Esophagus mucosa (tissue), 1 donor: ENCODE measurements at regions not wholly inside any gene's neighbourhood (a gene's known extent, or its start where the extent isn't known, plus 50 kb on each side); places are given as distances from the start of the nearest gene placed in this dataset.
"Not testable (repeated sequence)": the region's sequence is repeated elsewhere in the genome, so short reads cannot be mapped to it uniquely, and the experiment has no call there.

Experiments
- ATAC-seq: fragments of 200-7000 bp; cut with Tn5 transposase; one replicate; pipeline ENCODE4 v1.9.1; 2020
- donor health status: DM: yes; HTN: yes; CAD: no.

DNA sequence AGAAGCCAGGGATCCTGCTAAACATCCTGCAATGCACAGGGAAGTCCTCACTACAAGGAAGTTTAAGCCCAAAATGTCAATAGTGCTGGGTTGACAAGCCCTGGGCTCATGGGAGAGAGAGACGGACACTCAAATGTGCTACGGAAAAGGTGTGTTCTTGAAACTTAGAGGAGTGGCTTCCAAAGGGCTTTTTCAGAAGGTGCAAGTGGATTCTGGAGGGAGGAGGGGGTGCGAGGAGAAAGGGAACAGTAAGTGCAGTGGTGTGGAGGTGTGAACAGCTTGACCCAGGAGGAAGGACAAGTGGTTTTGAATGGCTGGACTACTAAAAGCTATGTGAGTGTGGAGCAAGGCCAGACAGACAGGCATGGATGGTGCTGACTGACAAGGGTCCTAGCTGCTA lies 50.4 kb upstream of the CECR2 start:
- no peak for ATAC-seq

DNA sequence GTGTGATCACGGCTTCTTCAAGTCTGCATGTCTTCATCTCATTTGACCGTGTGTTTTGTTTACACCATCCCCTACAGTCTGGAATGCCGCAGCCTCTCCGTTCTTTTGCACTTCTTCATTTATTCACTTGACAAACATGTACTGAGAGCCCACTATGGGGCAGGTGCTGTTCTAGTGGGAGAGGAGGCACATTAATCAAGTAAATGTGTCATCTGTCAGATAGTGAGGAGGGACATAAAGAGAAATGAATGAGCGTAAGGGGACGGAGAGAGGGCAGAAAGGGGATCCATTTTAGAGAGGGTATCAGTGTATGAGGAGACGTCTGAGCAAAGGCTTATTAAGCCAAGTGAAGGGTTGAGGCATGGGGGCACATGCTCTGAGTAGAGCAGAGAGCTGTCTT lies 54.0 kb upstream of the CECR2 start:
- no peak for ATAC-seq

DNA sequence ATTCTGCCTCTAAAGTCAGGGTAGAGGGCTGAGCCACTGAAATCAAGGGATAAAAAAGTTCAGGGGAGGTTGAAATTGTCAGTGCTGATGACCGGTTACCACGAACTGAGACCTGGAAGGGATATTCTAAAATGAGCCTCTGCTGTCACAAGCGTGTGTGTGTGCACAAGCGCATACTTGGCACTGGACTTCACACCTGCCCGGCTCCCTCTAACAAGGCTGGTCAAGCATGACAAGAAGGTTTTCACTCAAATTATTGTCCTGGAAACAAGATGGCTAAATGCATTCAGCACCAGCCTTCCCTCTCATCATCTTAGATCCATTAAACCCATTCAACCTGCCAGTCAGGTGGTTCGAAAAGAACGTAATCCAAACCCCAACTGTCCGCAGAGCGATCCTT lies 54.8 kb upstream of the CECR2 start:
- ATAC-seq = no peak

DNA sequence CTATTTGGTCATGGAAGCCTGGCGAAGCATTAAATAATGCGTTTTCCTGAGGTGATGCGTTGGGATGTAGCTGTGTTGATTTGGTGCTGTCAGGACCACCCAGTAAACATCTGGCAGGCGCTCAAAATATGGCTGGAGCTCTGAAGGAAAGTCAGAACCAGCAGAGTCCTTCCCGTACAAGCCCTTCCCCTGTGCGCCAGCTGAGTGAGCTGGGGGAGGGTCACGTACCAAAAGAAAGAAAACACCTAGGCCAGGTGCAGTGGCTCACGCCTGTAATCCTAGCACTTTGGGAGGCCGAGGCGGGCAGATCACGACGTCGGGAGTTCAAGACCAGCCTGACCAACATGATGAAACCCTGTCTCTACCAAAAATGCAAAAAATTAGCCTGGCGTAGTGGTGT lies 55.6 kb upstream of the CECR2 start:
- ATAC-seq = no peak

DNA sequence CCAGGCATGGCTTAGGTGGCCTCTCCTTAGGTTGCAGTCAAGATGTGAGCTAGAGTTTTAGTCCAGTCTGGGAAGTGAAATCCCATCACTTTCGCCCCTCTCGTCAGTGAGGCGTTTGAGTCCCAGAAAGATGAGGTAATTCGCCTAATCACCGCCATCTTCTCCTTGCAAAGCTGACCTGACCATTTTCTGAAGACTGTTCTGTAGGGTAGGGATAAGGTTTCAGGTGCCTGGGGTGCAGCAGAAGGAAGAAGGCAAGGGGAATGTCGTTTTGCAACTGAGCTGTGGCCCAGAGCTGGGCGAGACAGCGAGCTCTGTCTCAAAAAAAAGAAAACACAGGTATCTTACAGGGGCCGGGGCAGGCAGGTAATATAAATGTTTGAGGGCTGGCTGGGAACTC lies 61.7 kb upstream of the CECR2 start:
- ATAC-seq = no peak

DNA sequence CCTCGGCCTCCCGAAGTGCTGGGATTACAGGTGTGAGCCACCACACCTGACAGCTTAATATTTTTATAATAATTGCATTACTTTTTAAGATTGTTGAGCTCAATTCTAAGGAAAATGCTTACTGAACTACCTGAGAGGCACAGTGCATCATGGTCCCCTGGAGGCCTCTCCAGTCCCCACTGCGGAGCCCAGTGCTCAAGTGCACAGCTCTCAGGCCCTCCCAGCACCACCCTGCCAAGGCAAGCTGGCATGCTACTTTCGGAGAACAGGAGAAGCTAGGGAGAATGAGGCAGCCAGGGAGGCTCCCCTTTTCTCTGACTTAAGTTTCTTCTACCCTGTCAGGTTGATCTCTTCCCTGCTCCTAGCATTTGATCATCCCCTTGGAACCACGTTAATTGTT lies 64.2 kb upstream of the CECR2 start:
- no peak for ATAC-seq

DNA sequence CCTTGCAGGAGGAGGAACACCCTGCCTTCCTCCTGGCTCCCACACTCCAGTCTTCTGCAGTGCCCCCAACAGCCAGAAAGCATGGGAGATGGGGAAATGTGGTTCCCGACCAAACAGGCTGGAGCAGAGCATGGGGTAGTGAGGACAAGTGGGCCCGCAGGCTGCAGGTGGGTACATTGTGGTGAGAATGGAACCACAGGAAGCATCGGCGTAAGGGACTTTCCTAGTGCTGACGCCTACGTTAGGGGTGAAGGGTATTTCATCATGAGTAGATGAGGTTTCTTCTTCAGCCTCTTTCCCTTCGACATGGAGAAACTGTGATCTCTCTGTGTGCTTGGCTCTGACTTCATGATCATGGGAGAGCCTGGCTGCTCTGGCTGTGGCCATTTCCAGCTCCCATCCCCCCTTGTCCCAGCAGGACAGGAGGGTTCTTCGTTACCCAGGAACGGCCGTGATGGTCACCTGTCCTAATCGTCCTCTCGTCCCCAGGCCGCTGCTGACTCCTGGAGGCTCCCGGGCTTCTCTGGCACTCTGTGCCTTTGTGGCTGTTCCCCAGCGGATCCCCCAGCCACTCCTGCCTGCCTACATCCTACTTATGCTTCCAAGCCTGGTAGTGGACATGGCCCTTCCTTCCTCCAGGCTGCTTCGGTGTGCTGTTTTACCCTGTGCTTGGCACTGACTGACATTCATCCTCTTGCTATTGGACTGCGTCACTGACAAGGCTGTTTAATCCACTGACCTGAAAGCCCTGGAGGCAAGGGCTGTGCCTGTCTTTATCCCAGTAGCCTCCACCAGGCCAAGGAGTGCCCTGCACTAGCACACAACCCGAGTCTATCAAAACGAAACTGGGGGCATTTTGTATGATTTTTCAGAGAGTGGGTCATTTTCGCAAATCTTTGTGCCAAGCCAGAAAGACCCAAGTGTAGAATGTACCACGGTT lies 65.2 kb upstream of the CECR2 start:
- ATAC-seq = peak; percentile 72

DNA sequence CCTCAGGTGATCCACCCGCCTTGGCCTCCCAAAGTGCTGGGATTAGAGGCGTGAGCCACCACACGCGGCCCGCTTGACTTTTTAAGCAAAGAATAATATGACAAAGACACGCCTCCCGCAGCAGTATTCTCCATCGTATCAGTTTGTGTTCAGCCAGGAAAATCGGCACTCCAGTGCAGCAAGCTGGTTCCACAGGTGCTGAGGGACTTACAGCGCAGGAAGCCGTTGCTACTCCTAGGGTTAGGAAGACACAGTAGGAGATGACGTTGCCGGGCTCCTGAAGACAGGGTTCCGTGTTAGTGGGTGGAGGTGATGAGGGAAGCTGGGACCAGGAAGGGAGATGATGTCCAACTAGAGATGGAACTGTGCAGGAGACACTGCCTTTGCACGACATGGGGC lies 65.8 kb upstream of the CECR2 start:
- no peak for ATAC-seq

DNA sequence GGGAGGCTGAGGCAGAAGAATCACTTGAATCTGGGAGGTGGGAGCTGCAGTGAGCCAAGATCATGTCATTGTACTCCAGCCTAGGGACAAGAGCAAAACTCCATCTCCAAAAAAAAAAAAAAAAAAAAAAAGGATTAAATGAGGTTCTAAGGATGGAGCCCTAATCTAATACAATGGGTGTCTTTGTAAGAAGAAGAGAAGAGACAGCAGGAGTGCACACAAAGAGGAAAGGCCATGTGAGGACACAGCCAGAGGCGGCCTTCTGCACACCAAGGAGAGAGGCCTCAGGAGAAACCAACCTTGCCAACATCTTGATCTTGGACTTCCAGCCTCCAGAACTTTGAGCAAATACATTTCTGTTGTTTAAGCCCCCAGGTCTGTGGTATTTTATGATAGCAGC lies 66.6 kb upstream of the CECR2 start:
- no peak for ATAC-seq

DNA sequence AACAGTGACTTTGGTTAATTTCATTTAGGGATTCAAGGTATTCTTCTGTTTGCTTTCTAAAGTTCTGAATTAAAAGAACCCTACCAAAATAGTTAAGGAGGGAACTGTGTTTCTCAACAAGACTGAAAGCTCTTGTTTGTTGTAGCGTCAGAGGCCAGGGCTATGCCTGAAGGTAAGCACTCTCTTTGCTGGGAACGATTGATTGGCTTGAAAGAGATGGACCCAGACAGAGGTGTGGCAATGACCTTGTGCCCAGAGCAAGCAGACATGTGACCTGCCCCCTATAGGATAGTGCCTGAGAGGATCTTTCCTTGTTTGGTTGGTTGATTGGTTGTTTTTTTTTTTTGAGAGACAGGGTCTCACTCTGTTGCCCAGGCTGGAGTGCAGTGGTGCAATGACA lies 68.3 kb upstream of the CECR2 start:
- ATAC-seq = no peak

DNA sequence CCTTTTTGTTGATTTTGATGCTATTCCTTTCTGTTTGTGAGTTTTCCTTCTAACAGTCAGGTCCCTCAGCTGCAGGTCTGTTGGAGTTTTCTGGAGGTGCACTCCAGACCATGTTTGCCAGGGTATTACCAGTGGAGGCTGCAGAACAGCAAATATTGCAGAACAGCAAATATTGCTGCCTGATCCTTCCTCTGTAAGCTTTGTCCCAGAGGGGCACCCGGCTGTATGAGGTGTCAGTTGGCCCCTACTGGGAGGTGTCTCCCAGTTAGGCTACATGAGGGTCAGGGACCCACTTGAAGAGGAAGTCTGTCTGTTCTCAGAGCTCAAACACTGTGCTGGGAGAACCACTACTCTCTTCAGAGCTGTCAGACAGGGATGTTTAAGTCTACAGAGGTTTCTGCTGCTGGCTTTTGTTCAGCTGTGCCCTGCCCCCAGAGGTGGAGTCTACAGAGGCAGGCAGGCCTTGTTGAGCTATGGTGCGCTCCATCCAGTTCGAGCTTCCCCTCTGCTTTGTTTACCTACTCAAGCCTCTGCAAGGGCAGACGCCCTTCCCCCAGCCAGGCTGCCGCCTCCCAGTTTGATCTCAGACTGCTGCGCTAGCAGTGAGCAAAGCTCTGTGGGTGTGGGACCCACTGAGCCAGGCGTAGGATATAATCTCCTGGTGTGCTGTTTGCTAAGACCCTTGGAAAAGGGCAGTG lies 70.3 kb upstream of the CECR2 start:
- ATAC-seq = not testable (repeated sequence)

DNA sequence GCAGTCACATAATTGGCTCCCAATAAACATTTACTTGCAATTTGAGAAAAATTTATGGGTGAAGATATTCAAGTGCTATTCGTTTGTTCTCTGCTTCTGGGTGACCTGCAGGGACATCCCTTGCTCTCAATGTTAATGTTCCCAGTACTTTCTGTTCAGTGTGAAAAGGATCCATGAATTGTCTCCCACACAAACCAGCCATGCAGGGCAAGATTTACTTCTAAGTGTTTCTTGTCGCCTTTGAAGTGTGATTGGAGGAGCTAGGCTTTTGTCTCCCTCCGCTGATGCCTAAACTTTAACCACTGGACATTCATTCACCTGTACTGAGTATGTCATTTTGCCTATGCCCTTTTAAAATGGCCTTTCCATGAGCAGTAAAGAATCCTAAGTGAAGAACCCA lies 66.4 kb upstream of the ADA2 start:
- no peak for ATAC-seq

DNA sequence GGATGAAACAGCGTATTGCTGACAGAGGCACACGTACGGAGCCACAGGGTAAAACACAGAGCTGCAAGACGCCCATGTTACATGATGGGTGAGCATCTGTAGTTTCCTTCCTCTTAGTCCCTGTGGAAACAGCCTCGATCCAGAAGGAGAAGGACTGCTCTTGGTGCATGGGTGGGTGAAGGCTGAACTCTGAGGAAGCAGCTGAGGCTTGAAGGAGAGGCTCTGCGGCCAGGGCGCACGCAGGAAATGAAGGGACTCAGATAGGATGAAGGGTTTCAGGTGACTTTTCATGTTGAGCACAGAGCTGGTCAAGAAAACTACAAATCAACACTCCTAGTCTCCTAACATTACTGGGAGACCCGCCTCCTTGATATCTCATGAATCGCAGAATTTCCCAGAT lies 65.7 kb upstream of the ADA2 start:
- ATAC-seq = no peak

DNA sequence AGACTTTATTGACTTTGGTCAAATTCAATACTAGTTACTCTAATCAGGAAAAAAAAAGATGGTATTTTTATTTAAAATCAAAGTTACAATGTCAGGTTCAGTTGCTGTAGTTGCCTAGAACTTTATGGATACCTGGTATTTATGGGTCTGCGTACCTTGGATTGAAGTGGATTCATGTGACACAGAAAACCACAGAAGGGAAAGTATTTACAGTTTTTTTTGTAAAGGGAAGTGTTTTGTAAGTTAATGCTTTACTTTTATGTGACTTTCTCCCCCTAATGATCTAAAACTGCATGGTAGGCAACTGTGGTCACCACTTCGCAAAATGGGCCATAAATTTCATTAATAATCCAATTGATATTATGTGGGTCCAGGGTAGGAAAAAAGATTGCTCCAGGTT lies 65.2 kb upstream of the ADA2 start:
- no peak for ATAC-seq

DNA sequence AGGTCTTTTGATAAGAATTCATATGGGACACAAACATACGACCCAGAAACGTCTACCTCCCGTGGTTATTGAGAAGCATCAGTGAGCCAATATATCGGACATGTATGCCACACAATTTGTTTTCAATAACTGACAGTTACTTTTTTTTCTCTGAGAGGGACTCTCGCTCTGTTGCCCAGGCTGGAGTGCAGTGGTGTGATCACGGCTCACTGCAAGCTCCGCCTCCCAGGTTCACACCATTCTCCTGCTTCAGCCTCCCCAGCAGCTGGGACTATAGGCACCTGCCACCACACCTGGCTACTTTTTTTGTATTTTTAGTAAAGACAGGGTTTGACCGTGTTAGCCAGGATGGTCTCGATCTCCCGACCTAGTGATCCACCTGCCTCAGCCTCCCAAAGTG lies 64.6 kb upstream of the ADA2 start:
- not testable (repeated sequence) for ATAC-seq

DNA sequence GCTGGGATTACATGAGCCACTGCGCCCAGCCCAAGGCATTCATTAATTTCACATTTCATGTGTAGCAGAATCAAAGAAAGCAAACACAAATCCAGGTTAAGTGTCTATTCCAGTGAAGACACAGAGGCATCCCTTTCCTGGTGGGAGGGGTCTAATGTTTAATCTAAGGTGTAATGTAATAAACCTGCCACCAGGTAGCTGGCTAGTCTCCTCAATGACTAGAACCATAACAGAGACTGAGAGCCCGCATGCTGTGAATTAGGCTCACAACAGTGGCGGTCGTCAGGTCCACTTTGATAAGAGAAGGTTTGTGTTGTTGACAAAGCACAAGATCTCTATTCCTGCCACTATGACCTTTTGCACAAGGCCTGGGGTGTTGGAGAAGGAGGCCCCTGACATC lies 64.2 kb upstream of the ADA2 start:
- ATAC-seq = no peak

DNA sequence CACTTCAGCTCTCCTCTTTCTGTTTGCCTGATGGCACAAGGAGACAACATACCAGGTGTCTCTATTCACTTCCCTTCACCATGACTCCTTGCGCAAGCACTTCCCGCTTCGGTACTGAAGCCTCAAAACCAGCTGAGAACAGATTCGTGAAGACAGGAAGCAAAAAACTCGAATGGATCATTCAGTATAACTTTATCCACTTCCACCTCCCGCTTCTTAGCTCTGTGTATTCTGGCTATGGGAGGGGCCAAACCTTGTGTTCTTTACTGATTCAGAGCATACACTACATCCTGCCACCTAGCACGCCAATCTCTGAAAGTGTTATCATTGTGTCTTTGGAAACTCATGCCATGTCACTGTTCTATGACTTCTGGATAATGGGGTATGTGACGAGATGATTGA lies 62.2 kb upstream of the ADA2 start:
- no peak for ATAC-seq

DNA sequence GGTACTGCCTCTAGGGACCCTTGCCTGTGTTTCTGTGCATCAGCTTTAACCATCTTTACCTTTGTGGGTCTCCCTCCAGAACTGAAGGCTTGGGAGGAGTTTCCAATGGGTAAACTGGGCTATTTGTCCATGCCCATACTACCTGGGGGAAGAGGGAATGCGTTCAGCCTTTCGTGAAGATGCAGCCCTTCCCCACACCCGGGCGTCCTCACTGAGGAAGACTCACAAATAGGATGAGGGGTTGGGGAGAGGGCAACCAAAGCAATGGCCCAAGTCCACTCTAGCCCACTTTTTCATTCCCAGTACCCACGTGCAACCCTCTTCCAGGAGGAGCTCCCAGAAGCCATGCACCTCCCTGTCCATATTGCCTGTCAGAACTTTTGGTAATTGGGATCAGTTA lies 61.8 kb upstream of the ADA2 start:
- no peak for ATAC-seq

DNA sequence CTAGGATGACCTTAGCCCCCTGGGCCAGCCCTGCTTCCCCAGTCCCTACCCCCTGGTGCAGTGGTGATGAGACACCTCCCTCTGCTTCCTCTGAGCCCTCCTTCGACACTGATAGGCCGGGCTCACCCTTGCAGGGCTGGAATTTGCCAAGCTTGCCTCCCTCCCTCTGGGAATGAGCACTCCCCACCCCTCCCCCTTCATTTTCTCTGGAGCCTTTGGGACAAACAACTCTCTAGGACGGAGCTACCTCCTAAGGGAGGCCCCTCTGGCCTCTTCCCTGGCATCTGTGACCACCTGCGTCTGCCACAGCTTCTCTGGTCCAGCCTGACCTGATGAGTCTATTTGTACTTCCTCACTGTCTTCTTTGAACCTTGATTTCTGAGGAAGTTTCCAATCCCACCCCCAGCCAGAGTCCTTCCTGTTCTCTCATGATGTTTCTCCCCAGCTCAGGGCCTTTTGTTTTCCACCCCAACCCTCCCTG lies 53.3 kb upstream of the ADA2 start:
- ATAC-seq = no peak

DNA sequence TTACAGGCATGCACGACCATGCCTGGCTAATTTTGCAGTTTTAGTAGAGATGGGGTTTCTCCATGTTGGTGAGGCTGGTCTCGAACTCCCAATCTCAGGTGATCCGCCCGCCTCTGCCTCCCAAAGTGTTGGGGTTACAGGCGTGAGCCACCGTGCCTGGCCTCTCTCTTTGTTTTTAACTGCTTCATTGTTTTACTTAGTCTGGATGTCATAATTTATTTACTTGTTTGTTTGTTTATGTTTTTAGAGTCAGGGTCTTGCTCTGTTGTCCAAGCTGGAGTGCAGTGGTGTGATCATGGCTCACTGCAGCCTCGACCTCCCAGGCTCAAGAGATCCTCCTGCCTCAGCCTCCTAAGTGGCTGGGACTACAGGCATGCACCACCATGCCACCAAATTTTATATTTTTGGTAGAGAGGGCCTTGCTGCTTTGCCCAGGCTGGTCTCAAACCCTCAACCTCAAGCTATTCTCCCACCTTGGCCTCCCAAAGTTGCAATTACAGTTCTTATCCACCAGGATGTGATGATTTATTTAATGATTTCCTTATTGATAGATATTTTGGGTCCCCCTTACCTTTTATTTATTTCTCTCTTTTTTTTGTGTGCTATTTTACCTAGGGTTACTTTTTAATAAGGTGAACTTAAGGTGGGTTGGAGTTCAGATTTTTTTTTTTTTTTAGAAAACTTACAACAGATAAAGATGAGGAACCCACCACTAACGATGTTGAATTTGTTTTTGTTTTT lies 52.6 kb upstream of the ADA2 start:
- no peak for ATAC-seq

DNA sequence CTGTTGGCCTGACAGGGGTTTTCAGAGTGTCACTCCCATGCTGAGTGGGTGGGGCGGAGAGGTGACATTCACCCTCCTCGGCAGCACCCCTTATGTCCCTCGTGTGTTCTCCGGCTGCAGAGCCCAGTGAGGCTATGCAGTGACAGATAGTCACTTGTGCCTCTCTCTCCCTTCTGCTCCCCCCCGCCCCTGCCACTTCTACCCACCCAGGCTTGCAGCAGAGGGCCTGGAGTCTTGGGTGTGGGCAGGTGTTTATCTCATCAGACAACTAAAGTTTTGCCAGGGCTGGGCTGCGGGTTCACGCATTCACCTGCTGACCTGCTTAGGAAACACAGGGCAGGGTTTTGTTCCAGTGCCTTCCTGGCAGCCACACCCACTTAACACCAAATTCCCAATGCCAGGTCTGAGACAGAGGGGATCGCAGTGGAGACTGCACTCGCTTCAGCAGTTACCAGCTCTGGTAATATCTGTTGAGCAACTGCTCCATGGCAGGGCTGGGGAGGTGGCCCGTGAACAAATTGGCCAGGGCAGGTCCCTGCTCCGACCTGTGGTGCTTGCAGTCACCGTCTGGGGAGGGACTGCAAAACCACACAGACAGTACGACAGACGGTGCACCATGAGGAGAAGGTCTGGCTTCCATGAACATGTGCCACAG lies 50.5 kb upstream of the ADA2 start:
- peak; percentile 56 for ATAC-seq

DNA sequence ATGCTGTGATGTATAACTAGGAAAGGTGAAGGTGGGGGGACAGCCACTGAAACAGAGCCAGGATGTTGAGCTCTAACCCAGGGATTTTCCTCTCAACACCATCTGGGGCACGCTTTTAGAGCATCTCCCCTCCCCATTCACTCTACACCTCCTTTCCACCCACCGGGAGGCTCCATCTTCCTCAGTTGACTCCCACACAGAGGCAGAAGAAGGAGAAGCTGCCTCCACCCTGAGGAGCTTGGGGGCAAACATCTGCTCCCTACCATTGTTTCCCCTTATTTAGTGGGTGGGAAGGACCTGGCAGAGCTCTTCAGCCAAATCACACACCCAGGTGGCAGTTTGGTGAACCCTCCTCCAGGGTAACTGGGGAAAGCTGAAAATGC lies 50.0 kb upstream of the ADA2 start:
- no peak for ATAC-seq
